Ectodermal cell (in vitro differentiated cells): ENCODE measurements at regions not wholly inside any gene's neighbourhood (a gene's known extent, or its start where the extent isn't known, plus 50 kb on each side); places are given as distances from the start of the nearest gene placed in this dataset.
A peak's percentile ranks its signal among the peaks of the same experiment; 100 is the strongest.

Experiments
- H3K27ac ChIP-seq: 2 replicates; pipeline ENCODE4 v1.7.0; 2013; ENCODE audit warnings: mild to moderate bottlenecking, low read depth, low read length; ENCODE audit not compliant: insufficient read depth, poor library complexity, severe bottlenecking
- H3K27me3 ChIP-seq: 2 replicates; pipeline ENCODE4 v1.7.0; 2013; ENCODE audit warnings: mild to moderate bottlenecking, low read length; ENCODE audit not compliant: insufficient read depth, control insufficient read depth, poor library complexity, severe bottlenecking
- H3K36me3 ChIP-seq: one replicate; pipeline ENCODE4 v1.7.0; 2013; ENCODE audit warnings: low read length; ENCODE audit not compliant: control insufficient read depth, insufficient read depth
- H3K4me1 ChIP-seq: one replicate; pipeline ENCODE4 v1.7.0; 2013; ENCODE audit warnings: low read length; ENCODE audit not compliant: control insufficient read depth, insufficient read depth
- H3K4me3 ChIP-seq: 2 replicates; pipeline ENCODE4 v1.7.0; 2013; ENCODE audit warnings: low read depth, low read length, control low read depth; ENCODE audit not compliant: insufficient read depth
- H3K9me3 ChIP-seq: 2 replicates; pipeline ENCODE4 v1.7.0; 2013; ENCODE audit warnings: mild to moderate bottlenecking, low read length, moderate library complexity; ENCODE audit not compliant: control insufficient read depth
- WGBS, 2 experiments: methylation state at CpG; one replicate each; pipeline ENCODE4 v1.1.7; 2013; ENCODE audit warnings: missing lambda C conversion rate in 2 of 2; 5-methylcytosine and 5-hydroxymethylcytosine counted together

- H3K27me3 ChIP-seq = no peaks in the 10 kb centered on the region
- H3K36me3 ChIP-seq = no peaks in the 10 kb centered on the region
- no peak overlapping the region for H3K27ac ChIP-seq
- H3K4me1 ChIP-seq = peaks cover 4% of the 10 kb centered on the region
- WGBS, 2 experiments = 95 to 97% methylated on average over 3 to 4 of the region's 4 CpGs
- H3K9me3 ChIP-seq = no peaks in the 10 kb centered on the region
- no peak overlapping the region for H3K4me3 ChIP-seq
Observed at GRCh38 chr1:228997721-228998144, 262.5 kb downstream of the RHOU start.

GRCh38 chr1:228998179-228998578 lies 262.9 kb downstream of the RHOU start:
- Histone ChIP-seq H3K4me3 (no peak overlapping the region), H3K4me1 (peaks cover 8% of the 10 kb centered on the region), H3K27me3 (no peaks in the 10 kb centered on the region), H3K27ac (no peak overlapping the region), H3K9me3 (no peaks in the 10 kb centered on the region), H3K36me3 (no peaks in the 10 kb centered on the region)
- WGBS, 2 experiments = 96% methylated on average over 6 of the region's 6 CpGs

GRCh38 chr1:228999446-229000170 lies 264.3 kb downstream of the RHOU start:
- Histone ChIP-seq H3K27me3 (no peaks in the 10 kb centered on the region), H3K9me3 (no peaks in the 10 kb centered on the region), H3K4me1 (peaks cover 13% of the 10 kb centered on the region), H3K27ac (no peak overlapping the region), H3K4me3 (no peak overlapping the region), H3K36me3 (no peaks in the 10 kb centered on the region)
- 92% methylated on average over 9 of the region's 9 CpGs for WGBS, 2 experiments

DNA sequence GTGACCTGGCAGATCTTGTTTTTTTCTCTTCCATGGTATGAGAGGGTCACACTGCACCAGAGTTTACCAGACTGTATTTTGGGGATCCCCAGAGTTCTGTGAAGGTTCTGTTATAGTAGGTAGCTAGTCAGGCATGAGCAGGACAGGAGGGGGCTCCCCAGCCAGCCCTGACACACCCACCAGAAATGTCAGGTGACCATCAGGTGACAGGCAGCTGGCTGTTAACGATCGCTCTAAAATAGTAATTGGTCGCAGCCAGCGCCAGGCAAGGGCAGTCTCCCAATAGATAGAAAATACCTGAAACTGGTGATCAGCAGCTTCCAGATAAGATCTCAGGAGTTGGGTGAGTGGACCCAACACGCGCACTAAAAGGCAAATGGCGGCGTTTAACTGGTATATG lies 264.9 kb downstream of the RHOU start:
- Histone ChIP-seq H3K36me3 (no peaks in the 10 kb centered on the region), H3K9me3 (no peaks in the 10 kb centered on the region), H3K4me1 (peaks cover 13% of the 10 kb centered on the region), H3K4me3 (no peak overlapping the region), H3K27me3 (no peaks in the 10 kb centered on the region), H3K27ac (no peak overlapping the region)
- WGBS, 2 experiments = 97% methylated on average over 8 of the region's 8 CpGs

GRCh38 chr1:229001467-229002011 lies 266.3 kb downstream of the RHOU start:
- WGBS, 2 experiments = 93 to 100% methylated on average over 1 of the region's 1 CpG
- Histone ChIP-seq H3K4me1 (peaks cover 17% of the 10 kb centered on the region), H3K27me3 (no peaks in the 10 kb centered on the region), H3K27ac (no peak overlapping the region), H3K36me3 (no peaks in the 10 kb centered on the region), H3K4me3 (no peak overlapping the region), H3K9me3 (no peaks in the 10 kb centered on the region)

GRCh38 chr1:229002037-229002436 lies 266.8 kb downstream of the RHOU start:
- no peak overlapping the region for H3K27ac ChIP-seq
- 88 to 89% methylated on average over 3 of the region's 3 CpGs for WGBS, 2 experiments
- no peaks in the 10 kb centered on the region for H3K27me3 ChIP-seq
- H3K4me3 ChIP-seq = no peak overlapping the region
- H3K9me3 ChIP-seq = no peaks in the 10 kb centered on the region
- peaks cover 17% of the 10 kb centered on the region for H3K4me1 ChIP-seq
- no peaks in the 10 kb centered on the region for H3K36me3 ChIP-seq

DNA sequence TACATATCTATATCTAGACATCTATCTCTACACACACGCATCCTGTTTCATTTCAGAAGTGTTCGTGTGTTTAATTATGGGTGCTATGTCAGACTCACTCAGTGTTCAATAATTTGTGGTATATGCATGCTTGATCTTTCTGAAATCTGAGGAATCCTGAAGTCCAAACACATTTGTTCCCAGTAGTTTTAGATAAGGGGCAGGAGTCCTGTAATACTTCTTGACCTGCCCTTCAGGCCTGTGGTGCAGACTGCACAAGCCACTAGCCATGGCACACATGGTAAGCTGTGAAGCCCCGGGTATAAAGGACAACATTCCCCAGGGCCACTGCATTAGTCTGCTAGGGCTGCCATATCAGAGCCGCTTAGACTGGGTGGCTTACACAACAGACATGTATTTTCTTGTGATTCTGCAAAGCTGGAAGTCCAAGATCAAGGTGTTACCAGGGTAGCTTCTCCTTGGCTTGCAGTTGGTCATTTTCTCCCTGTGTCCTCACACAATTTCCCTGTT lies 267.2 kb downstream of the RHOU start:
- Histone ChIP-seq H3K4me3 (no peak overlapping the region), H3K9me3 (no peaks in the 10 kb centered on the region), H3K27me3 (no peaks in the 10 kb centered on the region), H3K36me3 (no peaks in the 10 kb centered on the region), H3K4me1 (peaks cover 17% of the 10 kb centered on the region), H3K27ac (no peak overlapping the region)
- 96 to 97% methylated on average over 3 to 4 of the region's 4 CpGs for WGBS, 2 experiments

- no peak overlapping the region for H3K4me3 ChIP-seq
- H3K4me1 ChIP-seq = peaks cover 17% of the 10 kb centered on the region
- WGBS, 2 experiments = 55 to 58% methylated on average over 17 of the region's 17 CpGs
- H3K36me3 ChIP-seq = no peaks in the 10 kb centered on the region
- H3K27me3 ChIP-seq = no peaks in the 10 kb centered on the region
- H3K9me3 ChIP-seq = no peaks in the 10 kb centered on the region
- peak overlapping the region; percentile 27 for H3K27ac ChIP-seq
Observed at GRCh38 chr1:229003233-229004031, 267.5 kb upstream of the RAB4A start.

- H3K36me3 ChIP-seq = no peaks in the 10 kb centered on the region
- H3K27me3 ChIP-seq = no peaks in the 10 kb centered on the region
- no peak overlapping the region for H3K27ac ChIP-seq
- H3K4me3 ChIP-seq = no peak overlapping the region
- no peaks in the 10 kb centered on the region for H3K9me3 ChIP-seq
- H3K4me1 ChIP-seq = peaks cover 17% of the 10 kb centered on the region
- WGBS, 2 experiments = 93 to 95% methylated on average over 14 of the region's 14 CpGs
Observed at GRCh38 chr1:229004066-229004833, 266.7 kb upstream of the RAB4A start.
